ENCODE measurements at regions not wholly inside any gene's neighbourhood (a gene's known extent, or its start where the extent isn't known, plus 50 kb on each side); places are given as distances from the start of the nearest gene placed in this dataset.

DNA sequence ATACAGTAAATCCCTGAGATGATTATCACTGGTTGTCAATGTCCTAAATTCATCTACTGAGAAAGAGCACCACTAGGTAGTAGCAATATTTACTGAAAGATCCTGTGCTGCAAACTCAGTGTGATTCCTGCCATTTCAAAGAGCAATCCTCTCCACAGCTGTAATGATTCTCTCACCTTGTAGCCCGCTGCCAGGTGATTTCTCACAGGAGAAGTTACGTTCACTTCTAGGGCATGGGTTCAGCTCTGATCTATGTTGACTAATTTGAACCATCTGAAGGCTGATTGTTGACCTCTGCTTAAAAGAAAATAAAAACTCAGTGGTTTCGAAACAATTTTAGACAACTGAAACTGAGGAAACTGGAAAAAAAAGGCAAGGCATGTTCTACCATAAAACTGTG is 197.0 kb downstream of the FAT4 start:
- DNase-seq (ENCODE audit: low spot score) = no peak
- ChIA-PET POLR2A (ENCODE audit: low non-redundant PET) (no interaction called here), CTCF (no interaction called here)
- no peak overlapping the region for H3K27ac ChIP-seq
- no peak for TF ChIP-seq CTCF (conservative IDR thresholded peaks at IDR 0.05; ENCODE audit: low read depth)

- CTCF ChIA-PET = no interaction called here
Measured at GRCh38 chr4:125515016-125515415, 200.3 kb downstream of the FAT4 start.

GRCh38 chr4:125517831-125518230 is 203.1 kb downstream of the FAT4 start:
- no peak overlapping the region for H3K27ac ChIP-seq
- TF ChIP-seq CTCF (conservative IDR thresholded peaks at IDR 0.05; ENCODE audit: low read depth) = no peak
- ChIA-PET CTCF (no interaction called here), POLR2A (ENCODE audit: low non-redundant PET) (no interaction called here)
- no peak for DNase-seq (ENCODE audit: low spot score)

More at GRCh38 chr4:125515016-125515415, 200.3 kb downstream of the FAT4 start:
- no peak for DNase-seq (ENCODE audit: low spot score)
- no peak for TF ChIP-seq CTCF (conservative IDR thresholded peaks at IDR 0.05; ENCODE audit: low read depth)
- POLR2A ChIA-PET (ENCODE audit: low non-redundant PET) = no interaction called here
- no peak overlapping the region for H3K27ac ChIP-seq

DNA sequence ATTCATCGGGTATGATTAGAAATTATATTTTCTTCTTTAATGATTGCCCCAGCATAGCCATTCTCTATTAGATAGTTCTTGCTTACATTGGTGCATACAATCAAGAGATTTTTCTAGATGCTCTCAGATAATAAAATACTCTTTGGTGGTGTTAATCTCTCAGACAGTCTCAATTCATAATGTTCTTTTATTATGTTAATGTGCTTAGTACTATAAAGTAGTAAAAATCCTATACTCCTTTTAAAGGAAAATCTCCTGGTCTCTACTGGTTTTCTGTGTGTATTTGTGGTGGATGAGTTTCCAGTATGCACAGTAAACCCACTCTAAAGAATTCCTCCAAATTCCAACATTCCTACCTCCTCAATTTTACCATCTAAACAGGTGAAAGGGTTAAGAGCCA is 203.5 kb downstream of the FAT4 start:
- no peak for DNase-seq (ENCODE audit: low spot score)
- ChIA-PET POLR2A (ENCODE audit: low non-redundant PET) (no interaction called here), CTCF (no interaction called here)
- TF ChIP-seq CTCF (conservative IDR thresholded peaks at IDR 0.05; ENCODE audit: low read depth) = no peak
- H3K27ac ChIP-seq = no peak overlapping the region

- DNase-seq (ENCODE audit: low spot score) = no peak
- POLR2A ChIA-PET (ENCODE audit: low non-redundant PET) = no interaction called here
- TF ChIP-seq CTCF (conservative IDR thresholded peaks at IDR 0.05; ENCODE audit: low read depth) = no peak
- CTCF ChIA-PET = no interaction called here
- H3K27ac ChIP-seq = no peak overlapping the region
Measured at GRCh38 chr4:125519371-125520146, 204.8 kb downstream of the FAT4 start.

DNA sequence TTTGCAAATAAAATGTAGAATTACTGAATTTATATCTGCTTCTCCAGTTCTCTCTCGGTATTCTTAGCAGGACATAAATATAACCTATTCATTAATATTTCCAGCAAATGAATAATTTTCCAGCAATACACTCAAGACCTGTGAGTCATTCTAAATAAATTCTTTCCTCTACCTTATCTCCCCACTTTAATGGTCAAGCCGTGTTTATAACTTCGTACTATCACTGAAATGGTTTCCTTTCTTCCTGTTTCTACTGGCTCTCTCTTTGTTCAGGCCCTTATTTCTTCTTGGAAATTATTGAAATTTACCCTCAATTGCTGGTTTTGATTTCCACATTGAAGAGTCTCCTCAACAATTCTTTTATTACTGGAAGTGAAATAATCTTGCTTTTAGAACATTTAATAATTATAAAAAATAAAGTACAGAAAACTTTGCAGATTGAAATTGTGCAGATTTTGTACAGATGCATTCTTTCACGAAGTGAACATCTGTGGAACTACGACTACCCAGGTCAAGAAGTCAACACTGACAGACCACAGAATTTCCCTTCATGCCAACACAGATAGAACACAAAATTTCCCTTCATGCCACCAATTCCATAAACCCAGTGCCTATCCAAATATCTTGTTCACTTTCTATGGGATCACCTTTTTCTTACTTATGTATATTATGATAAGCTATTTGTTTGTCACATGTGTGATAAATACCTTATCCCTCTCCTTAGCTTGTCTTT is 205.7 kb downstream of the FAT4 start:
- CTCF ChIA-PET = no interaction called here
- POLR2A ChIA-PET (ENCODE audit: low non-redundant PET) = no interaction called here
- no peak for TF ChIP-seq CTCF (conservative IDR thresholded peaks at IDR 0.05; ENCODE audit: low read depth)
- H3K27ac ChIP-seq = no peak overlapping the region
- no peak for DNase-seq (ENCODE audit: low spot score)

Measured in RWPE1 (cell line).